Adrenal gland (tissue), 9 donors: ENCODE measurements at regions not wholly inside any gene's neighbourhood (a gene's known extent, or its start where the extent isn't known, plus 50 kb on each side); places are given as distances from the start of the nearest gene placed in this dataset.

Experiments
- DNase-seq, 7 donors: peaks; one replicate each; pipeline ENCODE4 v3.0.0-alpha.2; 2019 to 2020
- H3K27ac ChIP-seq, 5 donors: fragments of 200-600 bp; sonication (generic) in 4 of 5; 1 replicate in 3 of 5; 2 replicates in 2 of 5; pipeline versions ENCODE4 v1.5.1 to v1.8.0; 2016 to 2020; ENCODE audit warnings: mild to moderate bottlenecking in 1 of 5
- H3K27me3 ChIP-seq: fragments of 200-600 bp; 2 replicates; pipeline ENCODE4 v1.8.0; 2021
- H3K36me3 ChIP-seq, 2 donors: fragments of 200-600 bp; replicated peaks in 1 of 2; 1 replicate in 1 of 2; 2 replicates in 1 of 2; pipeline versions ENCODE4 v1.5.1 to v1.8.0; 2018 to 2022
- H3K4me1 ChIP-seq, 2 donors: fragments of 200-600 bp; replicated peaks in 1 of 2; 1 replicate in 1 of 2; 2 replicates in 1 of 2; pipeline versions ENCODE4 v1.5.1 to v1.8.0; 2018 to 2021
- H3K4me3 ChIP-seq, 4 donors: fragments of 200-600 bp; sonication (generic) in 3 of 4; one replicate each; pipeline ENCODE4 v1.5.1; 2016 to 2018
- H3K9me3 ChIP-seq, 3 donors: fragments of 200-600 bp; sonication (generic) in 1 of 3; replicated peaks in 1 of 3; 1 replicate in 2 of 3; 2 replicates in 1 of 3; pipeline versions ENCODE4 v1.5.1 to v1.8.0; 2016 to 2021
- POLR2A ChIP-seq, 2 donors: fragments of 450-650 bp; IDR thresholded peaks; one replicate each; pipeline ENCODE4 v1.6.1; 2017; ENCODE audit warnings: antibody characterized with exemption in 2 of 2, mild to moderate bottlenecking in 2 of 2, moderate library complexity in 1 of 2
- WGBS, 4 donors: extraction: QIAGEN DNeasy Blood & Tissue Kit in 2 of 4; methylation state at CpG; one replicate each; pipeline versions ENCODE4 v1.1.5 to v1.1.7; 2013 to 2017; 5-methylcytosine and 5-hydroxymethylcytosine counted together
- intact Hi-C, 2 donors: fragments of 100-400 bp; cut with DNase I; formaldehyde crosslinking; loops; one replicate each; pipeline versions ENCODE4 v1.14.1 to v1.15.0; 2022 to 2023
- TF ChIP-seq, protein P1 (sequence below), 6 experiments: fragments of 450-650 bp in 4 of 6; fragments of 200-600 bp in 2 of 6; sonication (generic) in 1 of 6; IDR thresholded peaks; 1 replicate in 5 of 6; 2 replicates in 1 of 6; pipeline versions ENCODE4 v1.5.1 to v1.8.0; 2016 to 2021; ENCODE audit warnings: antibody characterized with exemption in 6 of 6, mild to moderate bottlenecking in 2 of 6, moderate library complexity in 1 of 6
- donor health status: healthy with polysubstance abuse.
- donor health status: Bipolar disorder and iron deficiency.
- donor health status: DM: yes; HTN: yes; CAD: no.
- donor health status: DM: no; HTN: no; CAD: no.
- donor health status: DM: no; HTN: no; CAD: no.

GRCh38 chr10:83289373-83289772 lies 849.9 kb upstream of the GHITM start:
- DNase-seq: no peak
- Histone ChIP-seq H3K9me3 (no peaks in the 10 kb centered on the region), H3K27me3 (no peaks in the 10 kb centered on the region), H3K4me3 (no peak overlapping the region), H3K27ac (no peak overlapping the region), H3K4me1 (no peaks in the 10 kb centered on the region), H3K36me3 (no peaks in the 10 kb centered on the region)
- intact Hi-C loops: no loop called here
- 42 to 56% (median 48%) methylated on average over 2 of the region's 2 CpGs for WGBS, 4 donors
- no peak for TF ChIP-seq POLR2A (IDR thresholded peaks at IDR 0.05)
- TF ChIP-seq, protein P1, sequence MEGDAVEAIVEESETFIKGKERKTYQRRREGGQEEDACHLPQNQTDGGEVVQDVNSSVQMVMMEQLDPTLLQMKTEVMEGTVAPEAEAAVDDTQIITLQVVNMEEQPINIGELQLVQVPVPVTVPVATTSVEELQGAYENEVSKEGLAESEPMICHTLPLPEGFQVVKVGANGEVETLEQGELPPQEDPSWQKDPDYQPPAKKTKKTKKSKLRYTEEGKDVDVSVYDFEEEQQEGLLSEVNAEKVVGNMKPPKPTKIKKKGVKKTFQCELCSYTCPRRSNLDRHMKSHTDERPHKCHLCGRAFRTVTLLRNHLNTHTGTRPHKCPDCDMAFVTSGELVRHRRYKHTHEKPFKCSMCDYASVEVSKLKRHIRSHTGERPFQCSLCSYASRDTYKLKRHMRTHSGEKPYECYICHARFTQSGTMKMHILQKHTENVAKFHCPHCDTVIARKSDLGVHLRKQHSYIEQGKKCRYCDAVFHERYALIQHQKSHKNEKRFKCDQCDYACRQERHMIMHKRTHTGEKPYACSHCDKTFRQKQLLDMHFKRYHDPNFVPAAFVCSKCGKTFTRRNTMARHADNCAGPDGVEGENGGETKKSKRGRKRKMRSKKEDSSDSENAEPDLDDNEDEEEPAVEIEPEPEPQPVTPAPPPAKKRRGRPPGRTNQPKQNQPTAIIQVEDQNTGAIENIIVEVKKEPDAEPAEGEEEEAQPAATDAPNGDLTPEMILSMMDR (IDR thresholded peaks at IDR 0.05): no peak

GRCh38 chr10:83289948-83290347 lies 849.4 kb upstream of the GHITM start:
- intact Hi-C loops: no loop called here
- DNase-seq: no peak

DNA sequence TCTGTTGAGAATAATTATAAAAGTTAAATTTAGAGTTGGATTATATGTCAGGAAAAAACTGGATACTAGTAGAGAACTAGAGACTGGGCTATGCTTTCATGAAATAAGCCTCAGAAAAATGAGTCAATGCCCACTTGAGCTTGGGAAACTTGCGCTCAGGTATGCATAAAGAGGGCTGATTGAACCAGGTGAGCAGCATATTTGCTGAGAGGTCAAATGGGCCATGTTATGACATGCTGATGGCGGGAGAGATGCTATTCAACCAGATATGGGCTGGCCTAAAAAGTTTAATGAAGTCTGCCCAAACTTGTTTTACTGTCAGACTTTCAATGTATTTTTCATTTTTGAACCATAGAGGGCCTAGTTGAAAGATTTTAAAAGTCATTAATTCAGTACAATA lies 837.6 kb upstream of the GHITM start:
- H3K27ac ChIP-seq: no peak overlapping the region
- H3K4me3 ChIP-seq: no peak overlapping the region
- TF ChIP-seq POLR2A (IDR thresholded peaks at IDR 0.05): no peak
- TF ChIP-seq, protein P1 (IDR thresholded peaks at IDR 0.05): no peak
- H3K9me3 ChIP-seq: no peaks in the 10 kb centered on the region
- DNase-seq: no peak
- intact Hi-C loops: no loop called here
- H3K4me1 ChIP-seq: no peaks in the 10 kb centered on the region
- H3K27me3 ChIP-seq: no peaks in the 10 kb centered on the region
- H3K36me3 ChIP-seq: no peaks in the 10 kb centered on the region
- 83 to 97% (median 89%) methylated on average over 2 of the region's 2 CpGs for WGBS, 4 donors

More at GRCh38 chr10:83289948-83290347, 849.4 kb upstream of the GHITM start:
- no peaks in the 10 kb centered on the region for H3K9me3 ChIP-seq
- no peaks in the 10 kb centered on the region for H3K36me3 ChIP-seq
- H3K27me3 ChIP-seq: no peaks in the 10 kb centered on the region
- TF ChIP-seq POLR2A (IDR thresholded peaks at IDR 0.05): no peak
- TF ChIP-seq, protein P1 (IDR thresholded peaks at IDR 0.05): no peak
- H3K4me1 ChIP-seq: no peaks in the 10 kb centered on the region
- H3K4me3 ChIP-seq: no peak overlapping the region
- H3K27ac ChIP-seq: no peak overlapping the region
- 78 to 85% (median 81%) methylated on average over 1 of the region's 1 CpG for WGBS, 4 donors

DNA sequence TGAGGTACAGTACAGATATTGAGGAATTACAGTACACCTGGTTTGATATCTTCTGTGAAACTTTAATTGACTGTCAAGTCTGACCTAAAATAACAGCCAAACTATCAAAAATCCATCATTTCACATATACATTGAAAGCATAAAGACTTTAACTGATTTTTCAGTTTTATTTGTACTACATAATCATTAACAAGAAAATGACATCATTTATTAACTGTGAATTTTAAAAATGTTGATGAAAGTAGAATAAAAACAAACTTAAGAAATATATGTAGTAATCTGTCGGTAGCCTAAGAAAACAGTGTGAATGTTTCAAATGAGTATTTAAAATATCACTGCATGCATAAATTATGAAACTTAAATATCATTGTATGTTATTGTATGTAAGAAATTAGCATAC lies 836.7 kb upstream of the GHITM start:
- 83 to 96% (median 94%) methylated on average over 1 of the region's 1 CpG for WGBS, 4 donors
- no peak for DNase-seq
- Histone ChIP-seq H3K9me3 (no peaks in the 10 kb centered on the region), H3K36me3 (no peaks in the 10 kb centered on the region), H3K27ac (no peak overlapping the region), H3K27me3 (no peaks in the 10 kb centered on the region), H3K4me1 (no peaks in the 10 kb centered on the region), H3K4me3 (no peak overlapping the region)
- no peak for TF ChIP-seq POLR2A (IDR thresholded peaks at IDR 0.05)
- TF ChIP-seq, protein P1 (IDR thresholded peaks at IDR 0.05): no peak
- intact Hi-C loops: no loop called here
